H9 (cell line): ENCODE measurements at regions not wholly inside any gene's neighbourhood (a gene's known extent, or its start where the extent isn't known, plus 50 kb on each side); places are given as distances from the start of the nearest gene placed in this dataset.

ENCODE experiments used
- DNase-seq: peaks from one replicate; pipeline ENCODE4 v3.0.0-alpha.2; 2017
- H2AFZ ChIP-seq: one replicate; pipeline ENCODE4 v1.6.1; 2013; ENCODE audit warnings: mild to moderate bottlenecking, low read length, control low read depth, moderate library complexity
- H2AK5ac ChIP-seq: 2 replicates; pipeline ENCODE4 v1.6.1; 2013; ENCODE audit warnings: low read length, control low read depth, mixed read lengths; ENCODE audit not compliant: insufficient read length
- H2BK120ac ChIP-seq: one replicate; pipeline ENCODE4 v1.6.1; 2013; ENCODE audit warnings: low read depth, mild to moderate bottlenecking, low read length, control low read depth, inconsistent platforms; ENCODE audit not compliant: poor library complexity, severe bottlenecking
- H2BK12ac ChIP-seq: 2 replicates; pipeline ENCODE4 v1.6.1; 2013; ENCODE audit warnings: low read length, control low read depth, mixed read lengths, low read depth; ENCODE audit not compliant: insufficient read length
- H2BK15ac ChIP-seq: 2 replicates; pipeline ENCODE4 v1.6.1; 2013; ENCODE audit warnings: low read depth, low read length, control low read depth
- H2BK20ac ChIP-seq: one replicate; pipeline ENCODE4 v1.6.1; 2013; ENCODE audit warnings: low read depth, mild to moderate bottlenecking, low read length, control low read depth, inconsistent platforms; ENCODE audit not compliant: poor library complexity, severe bottlenecking
- H2BK5ac ChIP-seq: 2 replicates; pipeline ENCODE4 v1.6.1; 2013; ENCODE audit warnings: low read length, control low read depth, mixed read lengths; ENCODE audit not compliant: insufficient read length
- H3K14ac ChIP-seq: 2 replicates; pipeline ENCODE4 v1.6.1; 2013; ENCODE audit warnings: low read length, control low read depth; ENCODE audit not compliant: insufficient read depth
- H3K18ac ChIP-seq: 2 replicates; pipeline ENCODE4 v1.6.1; 2013; ENCODE audit warnings: low read depth, mild to moderate bottlenecking, mixed read lengths, low read length, control low read depth; ENCODE audit not compliant: insufficient read length
- H3K23ac ChIP-seq: 2 replicates; pipeline ENCODE4 v1.6.1; 2013; ENCODE audit warnings: low read length, control low read depth, mixed read lengths, low read depth; ENCODE audit not compliant: insufficient read length
- H3K23me2 ChIP-seq: 2 replicates; pipeline ENCODE4 v1.6.1; 2013; ENCODE audit warnings: low read depth, mild to moderate bottlenecking, mixed read lengths, low read length, control low read depth; ENCODE audit not compliant: insufficient read length, poor library complexity, severe bottlenecking
- H3K27ac ChIP-seq: 2 replicates; pipeline ENCODE4 v1.5.1; 2013; ENCODE audit warnings: low read length, control low read depth, mixed read lengths, low read depth; ENCODE audit not compliant: insufficient read length
- H3K27me3 ChIP-seq: 2 replicates; pipeline ENCODE4 v1.6.1; 2013; ENCODE audit warnings: low read length, control low read depth, inconsistent platforms; ENCODE audit not compliant: insufficient read depth
- H3K4ac ChIP-seq: 2 replicates; pipeline ENCODE4 v1.6.1; 2013; ENCODE audit warnings: low read depth, mild to moderate bottlenecking, control low read depth, inconsistent platforms, low read length, moderate library complexity
- H3K4me1 ChIP-seq: 2 replicates; pipeline ENCODE4 v1.6.1; 2013; ENCODE audit warnings: low read length, control low read depth, inconsistent platforms; ENCODE audit not compliant: insufficient read depth
- H3K4me2 ChIP-seq: 2 replicates; pipeline ENCODE4 v1.6.1; 2013; ENCODE audit warnings: low read length, control low read depth, mixed read lengths; ENCODE audit not compliant: insufficient read length, insufficient read depth
- H3K56ac ChIP-seq: 2 replicates; pipeline ENCODE4 v1.6.1; 2013; ENCODE audit warnings: low read depth, mild to moderate bottlenecking, mixed read lengths, low read length, control low read depth; ENCODE audit not compliant: insufficient read length
- H3K79me1 ChIP-seq: 2 replicates; pipeline ENCODE4 v1.6.1; 2013; ENCODE audit warnings: low read depth, mild to moderate bottlenecking, moderate library complexity, low read length, control low read depth, inconsistent platforms; ENCODE audit not compliant: insufficient read depth, poor library complexity, severe bottlenecking
- H3K79me2 ChIP-seq: 2 replicates; pipeline ENCODE4 v1.6.1; 2013; ENCODE audit warnings: low read length, control low read depth, inconsistent platforms; ENCODE audit not compliant: insufficient read depth
- H3K9ac ChIP-seq: 2 replicates; pipeline ENCODE4 v1.6.1; 2013; ENCODE audit warnings: low read length, control low read depth, mixed read lengths; ENCODE audit not compliant: insufficient read length; ENCODE audit errors: extremely low read depth
- H3K9me3 ChIP-seq: one replicate; pipeline ENCODE4 v1.6.1; 2013; ENCODE audit warnings: low read depth, low read length, inconsistent platforms; ENCODE audit not compliant: control insufficient read depth
- H3T11ph ChIP-seq: one replicate; pipeline ENCODE4 v1.6.1; 2013; ENCODE audit warnings: mild to moderate bottlenecking, low read length, control low read depth, inconsistent platforms
- H4K20me1 ChIP-seq: one replicate; pipeline ENCODE4 v1.6.1; 2013; ENCODE audit not compliant: control insufficient read depth, insufficient read length, insufficient read depth
- H4K5ac ChIP-seq: 2 replicates; pipeline ENCODE4 v1.6.1; 2013; ENCODE audit warnings: low read depth, mild to moderate bottlenecking, mixed read lengths, low read length, control low read depth; ENCODE audit not compliant: insufficient read length
- H4K8ac ChIP-seq: replicated peaks from 2 replicates; pipeline ENCODE4 v1.6.1; 2013; ENCODE audit warnings: low read length, control low read depth, mixed read lengths, low read depth; ENCODE audit not compliant: insufficient read length
- H4K91ac ChIP-seq: 2 replicates; pipeline ENCODE4 v1.6.1; 2013; ENCODE audit warnings: low read depth, mild to moderate bottlenecking, moderate library complexity, mixed read lengths, low read length, control low read depth; ENCODE audit not compliant: insufficient read length
- H3K27ac Mint-ChIP-seq, 3 experiments: 2 replicates in 2 of 3; 3 replicates in 1 of 3; pipeline ENCODE4 v1.8.0; 2020 to 2021; ENCODE audit warnings: mixed read lengths in 3 of 3, mild to moderate bottlenecking in 1 of 3, moderate library complexity in 1 of 3
- H3K27me3 Mint-ChIP-seq: 2 replicates; pipeline ENCODE4 v1.8.0; 2021; ENCODE audit warnings: low read depth, mild to moderate bottlenecking, moderate library complexity, mixed read lengths
- H3K36me3 Mint-ChIP-seq, 3 experiments: 2 replicates in 2 of 3; 3 replicates in 1 of 3; pipeline ENCODE4 v1.8.0; 2020 to 2021; ENCODE audit warnings: low read depth in 3 of 3, mixed read lengths in 3 of 3; ENCODE audit not compliant: insufficient read depth in 1 of 3
- H3K4me1 Mint-ChIP-seq, 2 experiments: 2 replicates each; pipeline ENCODE4 v1.8.0; 2020; ENCODE audit warnings: mixed read lengths in 2 of 2
- H3K4me3 Mint-ChIP-seq, 2 experiments: 2 replicates in 1 of 2; 3 replicates in 1 of 2; pipeline ENCODE4 v1.8.0; 2020 to 2021; ENCODE audit warnings: mild to moderate bottlenecking in 2 of 2, mixed read lengths in 2 of 2, moderate library complexity in 1 of 2
- H3K9me3 Mint-ChIP-seq, 2 experiments: 2 replicates in 1 of 2; 3 replicates in 1 of 2; pipeline ENCODE4 v1.8.0; 2020; ENCODE audit warnings: mild to moderate bottlenecking in 2 of 2, mixed read lengths in 2 of 2, moderate library complexity in 1 of 2
- CTCF ChIP-seq: fragments of 200-600 bp; sonication (generic); conservative IDR thresholded peaks from 3 replicates; pipeline ENCODE4 v1.8.0; 2021; ENCODE audit warnings: antibody characterized with exemption, mild to moderate bottlenecking
- WGBS: extraction: QIAGEN DNeasy Blood & Tissue Kit; methylation state at CpG from one replicate; pipeline ENCODE4 v1.1.7; 2013; ENCODE audit warnings: missing lambda C conversion rate, low lambda C conversion rate, mixed read lengths; ENCODE audit not compliant: insufficient read length; ENCODE audit errors: extremely low coverage; 5-methylcytosine and 5-hydroxymethylcytosine counted together

DNA sequence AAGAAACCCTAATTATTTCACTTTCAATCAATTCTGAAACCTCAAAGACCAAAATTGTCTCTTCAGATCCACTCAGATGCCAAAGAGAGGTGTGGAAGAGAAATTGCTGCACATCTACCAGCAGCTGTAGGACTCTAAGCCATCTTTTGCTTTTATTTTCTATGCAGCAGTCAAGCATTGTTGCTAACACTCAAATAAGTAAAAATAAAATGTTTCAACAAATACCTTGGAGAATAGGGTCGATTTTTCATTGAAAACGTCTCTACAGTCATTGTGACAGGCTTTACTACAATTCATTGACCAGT is 66.4 kb upstream of the CFAP20DC start:
- H4K5ac ChIP-seq: no peak overlapping the region
- H3K79me1 ChIP-seq: no peaks in the 10 kb centered on the region
- H3K14ac ChIP-seq: no peak overlapping the region
- H2AK5ac ChIP-seq: no peak overlapping the region
- no peak overlapping the region for H3K27ac Mint-ChIP-seq
- H3K9me3 Mint-ChIP-seq: no peaks in the 10 kb centered on the region
- DNase-seq: no peak
- no peaks in the 10 kb centered on the region for H3K23me2 ChIP-seq
- H3K36me3 Mint-ChIP-seq: no peaks in the 10 kb centered on the region; a peak in 1 of 7 replicates
- peak overlapping the region; percentile 32 for H2AFZ ChIP-seq
- no peak overlapping the region for H2BK5ac ChIP-seq
- no peak overlapping the region for H2BK120ac ChIP-seq
- no peak overlapping the region for H3K4me2 ChIP-seq
- no peak overlapping the region for H2BK20ac ChIP-seq
- H4K91ac ChIP-seq: no peak overlapping the region
- H4K20me1 ChIP-seq: no peaks in the 10 kb centered on the region
- H3K4me1 ChIP-seq: no peaks in the 10 kb centered on the region
- no peaks in the 10 kb centered on the region for H3K27me3 ChIP-seq
- no peak overlapping the region for H3K4me3 Mint-ChIP-seq
- no peak overlapping the region for H2BK12ac ChIP-seq
- no peak overlapping the region for H3K9ac ChIP-seq
- H3K9me3 ChIP-seq: no peaks in the 10 kb centered on the region
- H4K8ac ChIP-seq: no peak overlapping the region
- H3K23ac ChIP-seq: no peak overlapping the region
- no peaks in the 10 kb centered on the region for H3K79me2 ChIP-seq
- no peaks in the 10 kb centered on the region; the same call in 1 of the 2 replicates for H3K27me3 Mint-ChIP-seq
- WGBS: no CpG with 5 or more reads among the region's 2 CpGs
- no peak overlapping the region for H3K27ac ChIP-seq
- no peak overlapping the region for H2BK15ac ChIP-seq
- no peak for TF ChIP-seq CTCF
- H3K56ac ChIP-seq: no peak overlapping the region
- no peak overlapping the region for H3T11ph ChIP-seq
- no peaks in the 10 kb centered on the region; a peak in 1 of 4 replicates for H3K4me1 Mint-ChIP-seq
- no peak overlapping the region for H3K4ac ChIP-seq
- H3K18ac ChIP-seq: no peak overlapping the region
